Astrocyte of the cerebellum (primary cell): ENCODE measurements at regions not wholly inside any gene's neighbourhood (a gene's known extent, or its start where the extent isn't known, plus 50 kb on each side); places are given as distances from the start of the nearest gene placed in this dataset.

ENCODE experiments used
- DNase-seq: peaks from one replicate; pipeline ENCODE4 v3.0.0-alpha.2; 2011; ENCODE audit warnings: low read depth
- H3K4me3 ChIP-seq: 2 replicates; pipeline ENCODE4 v1.5.1; 2011; ENCODE audit warnings: mild to moderate bottlenecking, low read depth, low read length, moderate library complexity
- in situ Hi-C: cut with HindIII; loops from 2 replicates; pipeline ENCODE4 v1.10.0; 2017; ENCODE audit warnings: low sequenced_read_pairs
- TF ChIP-seq, protein P1 (sequence below): IDR thresholded peaks from 2 replicates; pipeline ENCODE4 v1.5.1; 2012; ENCODE audit warnings: low read length, low read depth, moderate library complexity, mild to moderate bottlenecking; ENCODE audit errors: missing control alignments

- DNase-seq, result no peak
- in situ Hi-C loops, result no loop called here
- TF ChIP-seq, protein P1, sequence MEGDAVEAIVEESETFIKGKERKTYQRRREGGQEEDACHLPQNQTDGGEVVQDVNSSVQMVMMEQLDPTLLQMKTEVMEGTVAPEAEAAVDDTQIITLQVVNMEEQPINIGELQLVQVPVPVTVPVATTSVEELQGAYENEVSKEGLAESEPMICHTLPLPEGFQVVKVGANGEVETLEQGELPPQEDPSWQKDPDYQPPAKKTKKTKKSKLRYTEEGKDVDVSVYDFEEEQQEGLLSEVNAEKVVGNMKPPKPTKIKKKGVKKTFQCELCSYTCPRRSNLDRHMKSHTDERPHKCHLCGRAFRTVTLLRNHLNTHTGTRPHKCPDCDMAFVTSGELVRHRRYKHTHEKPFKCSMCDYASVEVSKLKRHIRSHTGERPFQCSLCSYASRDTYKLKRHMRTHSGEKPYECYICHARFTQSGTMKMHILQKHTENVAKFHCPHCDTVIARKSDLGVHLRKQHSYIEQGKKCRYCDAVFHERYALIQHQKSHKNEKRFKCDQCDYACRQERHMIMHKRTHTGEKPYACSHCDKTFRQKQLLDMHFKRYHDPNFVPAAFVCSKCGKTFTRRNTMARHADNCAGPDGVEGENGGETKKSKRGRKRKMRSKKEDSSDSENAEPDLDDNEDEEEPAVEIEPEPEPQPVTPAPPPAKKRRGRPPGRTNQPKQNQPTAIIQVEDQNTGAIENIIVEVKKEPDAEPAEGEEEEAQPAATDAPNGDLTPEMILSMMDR, result no peak
- no peak overlapping the region for H3K4me3 ChIP-seq
Measured at GRCh38 chr9:126223798-126224531, 102.7 kb upstream of the MVB12B start.

GRCh38 chr9:126225611-126226609 is 100.7 kb upstream of the MVB12B start:
- no peak overlapping the region for H3K4me3 ChIP-seq
- TF ChIP-seq, protein P1, result no peak
- no peak for DNase-seq
- in situ Hi-C loops, result no loop called here

GRCh38 chr9:126226991-126227936 is 99.4 kb upstream of the MVB12B start:
- no peak for DNase-seq
- no peak overlapping the region for H3K4me3 ChIP-seq
- in situ Hi-C loops, result no loop called here
- TF ChIP-seq, protein P1, result no peak

GRCh38 chr9:126228111-126228780 is 98.4 kb upstream of the MVB12B start:
- in situ Hi-C loops, result no loop called here
- TF ChIP-seq, protein P1, result no peak
- no peak overlapping the region for H3K4me3 ChIP-seq
- DNase-seq, result no peak

GRCh38 chr9:126228781-126229444 is 97.7 kb upstream of the MVB12B start:
- H3K4me3 ChIP-seq, result no peak overlapping the region
- in situ Hi-C loops, result no loop called here
- TF ChIP-seq, protein P1, result peak; percentile 98
- peak; percentile 26 for DNase-seq
